GM12878 (cell line): ENCODE measurements at regions not wholly inside any gene's neighbourhood (a gene's known extent, or its start where the extent isn't known, plus 50 kb on each side); places are given as distances from the start of the nearest gene placed in this dataset.

Source experiments
- ASH2L ChIP-seq: fragments of 300-600, 200-600 bp; sonication (generic); IDR thresholded peaks from 2 replicates; pipeline ENCODE4 v1.6.1; 2017; ENCODE audit warnings: low read depth, mild to moderate bottlenecking, borderline replicate concordance
- CEBPB ChIP-seq, 2 experiments: fragments of 150-350 bp in 1 of 2; IDR thresholded peaks; 2 replicates each; pipeline ENCODE4 v1.6.1; 2012 to 2014; ENCODE audit warnings: low read depth in 2 of 2, low read length in 2 of 2, borderline replicate concordance in 1 of 2, inconsistent platforms in 1 of 2
- CTCF ChIP-seq, 3 experiments: IDR thresholded peaks in 2 of 3; conservative IDR thresholded peaks in 1 of 3; 2 replicates each; pipeline ENCODE4 v1.5.1; 2011; ENCODE audit warnings: low read depth in 3 of 3, low read length in 3 of 3, mild to moderate bottlenecking in 3 of 3, control low read depth in 2 of 3, moderate library complexity in 2 of 3, inconsistent platforms in 1 of 3, mixed read lengths in 1 of 3; ENCODE audit not compliant: control insufficient read depth in 2 of 3, insufficient read depth in 1 of 3; ENCODE audit errors: extremely low read depth in 1 of 3
- KDM1A ChIP-seq: fragments of 200-600 bp; sonication (generic); IDR thresholded peaks from 2 replicates; pipeline ENCODE4 v1.6.1; 2016; ENCODE audit warnings: borderline replicate concordance
- MYC ChIP-seq: IDR thresholded peaks from 2 replicates; pipeline ENCODE4 v1.6.1; 2011; ENCODE audit warnings: mild to moderate bottlenecking, low read length, moderate library complexity, inconsistent platforms; ENCODE audit not compliant: insufficient read depth, insufficient replicate concordance, insufficient read length, severe bottlenecking
- RBBP5 ChIP-seq: fragments of 200-600 bp; sonication (generic); conservative IDR thresholded peaks from 2 replicates; pipeline ENCODE4 v1.6.1; 2016
- SIN3A ChIP-seq: IDR thresholded peaks from 2 replicates; pipeline ENCODE4 v1.6.1; 2012; ENCODE audit warnings: low read depth, low read length, improper control_type of control experiment

GRCh38 chr3:106010829-106011228 is 142.0 kb upstream of the CBLB start:
- TF ChIP-seq RBBP5 (no peak), ASH2L (no peak), MYC (no peak), CTCF (IDR thresholded peaks at IDR 0.05 in 2 of 3, conservative IDR thresholded peaks at IDR 0.05 in 1 of 3; ENCODE audit: control insufficient read depth in 2 of 3, extremely low read depth in 1 of 3, insufficient read depth in 1 of 3, low read depth in 3 of 3, low read length in 3 of 3) (no peak), KDM1A (no peak), SIN3A (no peak), CEBPB (IDR thresholded peaks at IDR 0.05; ENCODE audit: borderline replicate concordance in 1 of 2, low read depth in 2 of 2, low read length in 2 of 2) (no peak)
